ENCODE measurements at regions not wholly inside any gene's neighbourhood (a gene's known extent, or its start where the extent isn't known, plus 50 kb on each side); places are given as distances from the start of the nearest gene placed in this dataset.

GRCh38 chr7:145797507-145797906 lies 319.1 kb upstream of the CNTNAP2 start:
- TF ChIP-seq EP300 (IDR thresholded peaks at IDR 0.05; ENCODE audit: borderline replicate concordance) = no peak
- no peak for TF ChIP-seq REST (IDR thresholded peaks at IDR 0.05; ENCODE audit: low read depth)

Measured in Ishikawa (cell line).